K562 (cell line): ENCODE measurements at regions not wholly inside any gene's neighbourhood (a gene's known extent, or its start where the extent isn't known, plus 50 kb on each side); places are given as distances from the start of the nearest gene placed in this dataset.

Source experiments
- ATAC-seq: fragments of 200-7000 bp; cut with Tn5 transposase; 3 replicates; pipeline ENCODE4 v1.9.1; 2020; ENCODE audit warnings: moderate library complexity
- BruUV-seq: library from RNA; stranded (reverse); fragments of 400-500 nt; replicated peaks from 2 replicates; lab custom pipeline; 2021; lab: Mats Ljungman, UMichigan
- CTCF ChIA-PET: fragments of 300-600 bp; formaldehyde crosslinking; extraction: SDS; loops from one replicate; lab custom pipeline; 2021; ENCODE audit warnings: low intra/inter-chr PET ratio; lab: Yijun Ruan, JAX
- POLR2A ChIA-PET: fragments of 300-600, 350-650 bp; sonication (Branson Sonifier 250); formaldehyde crosslinking; extraction: SDS; loops from one replicate; lab custom pipeline; 2021; ENCODE audit warnings: antibody characterized with exemption, inconsistent platforms; lab: Yijun Ruan, JAX
- DNase-seq, 4 experiments: peaks; one replicate each; pipeline versions ENCODE4 v3.0.0 to v3.0.0-alpha.2; 2011 to 2018; ENCODE audit warnings: low spot score in 3 of 4, mixed read lengths in 3 of 4; ENCODE audit errors: extremely low read depth in 1 of 4
- FAIRE-seq: peaks from 2 replicates; lab custom pipeline; 2011; peaks lifted over from hg19 to GRCh38; lab: Jason Lieb, UNC
- H2AFZ ChIP-seq: 2 replicates; pipeline ENCODE4 v1.6.0; 2011; ENCODE audit warnings: low read depth, low read length, control low read depth, inconsistent platforms
- H3K27ac ChIP-seq: fragments of 200-600 bp; 3 replicates; pipeline ENCODE4 v1.8.0; 2011; ENCODE audit warnings: low read depth, mild to moderate bottlenecking, control low read depth, inconsistent platforms, low read length, moderate library complexity, mixed read lengths; ENCODE audit errors: extremely low read depth
- H3K27me3 ChIP-seq, 2 experiments: fragments of 300-600 bp in 1 of 2; 2 replicates in 1 of 2; 3 replicates in 1 of 2; pipeline versions ENCODE4 v1.6.0 to v1.8.0; 2011; ENCODE audit warnings: inconsistent platforms in 2 of 2, low read length in 2 of 2, mild to moderate bottlenecking in 1 of 2, mixed read lengths in 1 of 2, moderate library complexity in 1 of 2; ENCODE audit not compliant: control insufficient read depth in 2 of 2, insufficient read depth in 2 of 2
- H3K36me3 ChIP-seq: fragments of 300-600 bp; 3 replicates; pipeline ENCODE4 v1.8.0; 2011; ENCODE audit warnings: mild to moderate bottlenecking, low read length, inconsistent platforms; ENCODE audit not compliant: control insufficient read depth, insufficient read depth
- H3K4me1 ChIP-seq, 2 experiments: fragments of 200-600 bp in 1 of 2; replicated peaks in 1 of 2; 2 replicates in 1 of 2; 3 replicates in 1 of 2; pipeline versions ENCODE4 v1.5.1 to v1.8.0; 2011; ENCODE audit warnings: inconsistent platforms in 2 of 2, low read length in 2 of 2, mild to moderate bottlenecking in 1 of 2, mixed read lengths in 1 of 2, moderate library complexity in 1 of 2; ENCODE audit not compliant: control insufficient read depth in 2 of 2, insufficient read depth in 2 of 2
- H3K4me2 ChIP-seq: 2 replicates; pipeline ENCODE4 v1.6.1; 2011; ENCODE audit warnings: low read length, control low read depth, inconsistent platforms, mixed read lengths; ENCODE audit not compliant: insufficient read depth
- H3K4me3 ChIP-seq: fragments of 200-600 bp; sonication (generic), shearing (Covaris generic); 2 replicates; pipeline ENCODE4 v1.5.1; 2016; ENCODE audit warnings: control low read depth, inconsistent platforms
- H3K79me2 ChIP-seq: fragments of 200-600 bp; 3 replicates; pipeline ENCODE4 v1.8.0; 2011; ENCODE audit warnings: low read length, inconsistent platforms; ENCODE audit not compliant: control insufficient read depth, insufficient read depth
- H3K9ac ChIP-seq, 2 experiments: 2 replicates each; pipeline versions ENCODE4 v1.6.0 to v1.6.1; 2011; ENCODE audit warnings: low read depth in 2 of 2, low read length in 2 of 2, control low read depth in 1 of 2, inconsistent platforms in 1 of 2, mild to moderate bottlenecking in 1 of 2, mixed read lengths in 1 of 2; ENCODE audit not compliant: insufficient read depth in 1 of 2
- H3K9me1 ChIP-seq: one replicate; pipeline ENCODE4 v1.6.0; 2011; ENCODE audit warnings: inconsistent platforms, mild to moderate bottlenecking, low read length, moderate library complexity; ENCODE audit not compliant: control insufficient read depth, insufficient read depth
- H3K9me3 ChIP-seq: replicated peaks from 2 replicates; pipeline ENCODE4 v1.5.1; 2011; ENCODE audit warnings: low read depth, low read length, inconsistent platforms; ENCODE audit not compliant: control insufficient read depth, insufficient read depth
- H4K20me1 ChIP-seq: replicated peaks from 2 replicates; pipeline ENCODE4 v1.6.1; 2011; ENCODE audit warnings: low read length, inconsistent platforms, mixed read lengths; ENCODE audit not compliant: control insufficient read depth, insufficient read depth
- CC2D1A ChIP-seq: fragments of 450-650 bp; IDR thresholded peaks from 2 replicates; pipeline ENCODE4 v1.6.1; 2017; ENCODE audit warnings: mild to moderate bottlenecking
- CXXC5 ChIP-seq: fragments of 250-450 bp; sonication (Bioruptor Pico); IDR thresholded peaks from 2 replicates; pipeline ENCODE4 v1.8.0; 2022; ENCODE audit warnings: inconsistent platforms, mild to moderate bottlenecking, moderate library complexity
- EP400 ChIP-seq: fragments of 450-650 bp; IDR thresholded peaks from 2 replicates; pipeline ENCODE4 v1.6.1; 2017; ENCODE audit warnings: antibody characterized with exemption, mild to moderate bottlenecking, moderate library complexity
- HDAC1 ChIP-seq, 2 experiments: fragments of 450-650 bp; IDR thresholded peaks; 2 replicates each; pipeline ENCODE4 v1.6.1; 2016 to 2017; ENCODE audit warnings: inconsistent platforms in 1 of 2, mild to moderate bottlenecking in 1 of 2, moderate library complexity in 1 of 2
- HES1 ChIP-seq: fragments of 450-650 bp; IDR thresholded peaks from 2 replicates; pipeline ENCODE4 v1.6.1; 2016; ENCODE audit warnings: low read depth, mild to moderate bottlenecking, moderate library complexity
- MCM3 ChIP-seq: fragments of 450-650 bp; IDR thresholded peaks from 2 replicates; pipeline ENCODE4 v1.6.1; 2016
- TSC22D4 ChIP-seq: fragments of 450-650 bp; IDR thresholded peaks from 2 replicates; pipeline ENCODE4 v1.6.1; 2016; ENCODE audit warnings: missing genetic modification characterization, missing biosample characterization, control low read depth
- ZBTB49 ChIP-seq: sonication (generic); formaldehyde crosslinking; IDR thresholded peaks from 2 replicates; pipeline ENCODE4 v1.8.0; 2022; ENCODE audit warnings: missing genetic modification reagents, mild to moderate bottlenecking, borderline replicate concordance
- ZKSCAN3 ChIP-seq: fragments of 250-450 bp; sonication (Bioruptor Pico); IDR thresholded peaks from 2 replicates; pipeline ENCODE4 v1.4.0; 2020
- WGBS: fragments of 100-300 bp; shearing (Covaris generic); methylation state at CpG from one replicate; pipeline ENCODE4 v1.1.6; 2016; ENCODE audit warnings: low coverage, mixed read lengths; ENCODE audit not compliant: insufficient coverage; ENCODE audit errors: missing lambda C conversion rate; 5-methylcytosine and 5-hydroxymethylcytosine counted together
- in situ Hi-C: fragments of 300-500 bp; cut with MboI; formaldehyde crosslinking; loops from 4 replicates; pipeline ENCODE4 v1.15.0; 2018; ENCODE audit warnings: inconsistent platforms, mixed read lengths
- intact Hi-C: fragments of 100-400 bp; cut with micrococcal nuclease; formaldehyde crosslinking; loops from 2 replicates; pipeline ENCODE4 v1.14.2; 2022

DNA sequence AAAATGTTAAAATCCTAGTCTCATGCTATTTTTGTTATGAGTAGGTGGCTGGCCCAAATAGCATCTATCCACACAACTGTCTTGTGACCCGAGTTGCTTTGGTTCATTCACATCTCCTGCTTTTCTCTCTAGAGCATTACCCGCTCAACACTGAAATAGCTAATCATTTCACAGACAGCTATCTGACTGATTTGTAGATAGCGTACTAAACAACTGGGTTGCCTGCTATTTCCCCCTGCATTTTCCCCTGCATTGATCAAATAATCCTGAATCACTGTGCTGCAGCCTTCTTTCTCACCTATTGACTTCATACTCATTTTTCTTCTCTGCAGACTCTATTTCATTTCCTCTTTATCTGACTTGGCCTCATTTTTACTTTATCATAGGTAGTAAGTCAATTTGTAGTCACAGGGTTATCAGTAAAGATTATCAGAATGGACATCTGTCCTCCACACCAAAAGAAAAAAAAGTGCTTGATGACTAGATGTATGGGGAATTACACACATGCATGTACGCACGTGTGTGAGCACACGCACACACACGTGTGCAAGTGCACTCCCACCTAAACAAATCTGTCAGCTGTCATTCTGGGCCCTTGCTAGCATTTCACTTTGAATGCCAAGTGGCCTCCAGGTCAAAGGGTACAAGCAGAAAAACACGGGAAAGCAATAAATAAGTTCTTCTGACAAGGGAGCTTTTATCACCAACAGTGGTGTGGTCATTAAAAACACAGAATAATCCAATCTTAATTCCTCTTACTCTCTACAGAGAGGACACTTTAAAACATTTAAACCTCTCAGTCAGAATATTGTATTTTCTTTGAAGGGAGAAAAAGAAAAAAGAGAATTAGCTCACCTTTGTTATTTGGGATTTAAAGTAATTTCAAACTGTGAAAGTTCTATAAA, 501.6 kb downstream of the EFNA5 start:
- no peaks in the 10 kb centered on the region for H3K79me2 ChIP-seq
- H4K20me1 ChIP-seq, result no peaks in the 10 kb centered on the region
- H3K9me1 ChIP-seq, result no peaks in the 10 kb centered on the region
- H3K4me3 ChIP-seq, result no peak overlapping the region
- ATAC-seq (no peak), DNase-seq (no peak), FAIRE-seq (no peak)
- no TSS peak for BruUV-seq
- in situ Hi-C loops, result no loop called here
- no peak overlapping the region for H3K9ac ChIP-seq
- ChIA-PET CTCF (no interaction called here), POLR2A (no interaction called here)
- no peaks in the 10 kb centered on the region; the same call in 1 of the 2 replicates for H3K9me3 ChIP-seq
- no peaks in the 10 kb centered on the region for H3K4me1 ChIP-seq
- intact Hi-C loops, result no loop called here
- H3K4me2 ChIP-seq, result no peak overlapping the region
- no peak overlapping the region for H3K27ac ChIP-seq
- WGBS, result 2% methylated on average over 8 of the region's 8 CpGs
- H3K27me3 ChIP-seq, result no peaks in the 10 kb centered on the region
- TF ChIP-seq ZKSCAN3 (CRISPR knock-in tag) (no peak), EP400 (no peak), TSC22D4 (tag) (no peak), HES1 (no peak), HDAC1 (IDR thresholded peaks at IDR 0.05) (no peak), MCM3 (no peak), ZBTB49 (CRISPR knock-in tag) (no peak), CC2D1A (no peak), CXXC5 (no peak)
- H2AFZ ChIP-seq, result no peak overlapping the region
- H3K36me3 ChIP-seq, result no peaks in the 10 kb centered on the region
